ENCODE measurements at regions not wholly inside any gene's neighbourhood (a gene's known extent, or its start where the extent isn't known, plus 50 kb on each side); places are given as distances from the start of the nearest gene placed in this dataset.

GRCh38 chr3:159797771-159798170 lies 190.9 kb upstream of the IL12A start:
- no peak for TF ChIP-seq CTCF (IDR thresholded peaks at IDR 0.05)
- no peak for TF ChIP-seq POLR2A (IDR thresholded peaks at IDR 0.05)
- no peak for TF ChIP-seq EP300 (IDR thresholded peaks at IDR 0.05)
- no peak for TF ChIP-seq POLR2AphosphoS5 (IDR thresholded peaks at IDR 0.05)
